HG02970 (cell line): ENCODE measurements at regions not wholly inside any gene's neighbourhood (a gene's known extent, or its start where the extent isn't known, plus 50 kb on each side); places are given as distances from the start of the nearest gene placed in this dataset.

Source experiments
- ATAC-seq: cut with Tn5 transposase; IDR thresholded peaks from one replicate; pipeline ENCODE4 v1.9.1; 2021; ENCODE audit warnings: mild to moderate bottlenecking, moderate library complexity, moderate number of reproducible peaks; ENCODE audit not compliant: unreplicated experiment, low FRiP score

- ATAC-seq: no peak
Measured at GRCh38 chr1:98428864-98429263, 232.7 kb upstream of the SNX7 start.

GRCh38 chr1:98427664-98428063 lies 233.9 kb upstream of the SNX7 start:
- no peak for ATAC-seq

DNA sequence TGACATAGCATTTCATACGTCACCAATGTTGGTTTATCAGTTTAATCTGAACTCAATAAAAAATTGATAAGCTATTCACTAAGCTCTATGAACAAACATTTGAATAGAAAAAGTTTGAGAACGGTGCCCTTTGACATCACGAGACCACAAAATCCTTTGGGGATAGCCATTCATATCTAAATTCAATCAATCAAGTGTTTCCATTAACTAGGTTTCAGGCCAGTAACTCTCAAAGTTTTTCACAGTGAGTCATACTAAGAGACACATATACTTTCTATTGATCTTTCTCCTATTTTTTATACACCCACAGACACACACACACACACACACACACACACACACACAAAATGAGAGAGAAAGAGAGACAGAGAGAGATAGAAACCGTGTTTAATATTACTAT lies 235.4 kb upstream of the SNX7 start:
- no peak for ATAC-seq

GRCh38 chr1:98422816-98423215 lies 238.7 kb upstream of the SNX7 start:
- no peak for ATAC-seq

- no peak for ATAC-seq
Measured at GRCh38 chr1:98421085-98421435, 240.5 kb upstream of the SNX7 start.

GRCh38 chr1:98420376-98421084 lies 241.0 kb upstream of the SNX7 start:
- ATAC-seq: no peak

- ATAC-seq: no peak
Measured at GRCh38 chr1:98417820-98418219, 243.7 kb upstream of the SNX7 start.

GRCh38 chr1:98410082-98410481 lies 251.4 kb upstream of the SNX7 start:
- ATAC-seq: no peak

DNA sequence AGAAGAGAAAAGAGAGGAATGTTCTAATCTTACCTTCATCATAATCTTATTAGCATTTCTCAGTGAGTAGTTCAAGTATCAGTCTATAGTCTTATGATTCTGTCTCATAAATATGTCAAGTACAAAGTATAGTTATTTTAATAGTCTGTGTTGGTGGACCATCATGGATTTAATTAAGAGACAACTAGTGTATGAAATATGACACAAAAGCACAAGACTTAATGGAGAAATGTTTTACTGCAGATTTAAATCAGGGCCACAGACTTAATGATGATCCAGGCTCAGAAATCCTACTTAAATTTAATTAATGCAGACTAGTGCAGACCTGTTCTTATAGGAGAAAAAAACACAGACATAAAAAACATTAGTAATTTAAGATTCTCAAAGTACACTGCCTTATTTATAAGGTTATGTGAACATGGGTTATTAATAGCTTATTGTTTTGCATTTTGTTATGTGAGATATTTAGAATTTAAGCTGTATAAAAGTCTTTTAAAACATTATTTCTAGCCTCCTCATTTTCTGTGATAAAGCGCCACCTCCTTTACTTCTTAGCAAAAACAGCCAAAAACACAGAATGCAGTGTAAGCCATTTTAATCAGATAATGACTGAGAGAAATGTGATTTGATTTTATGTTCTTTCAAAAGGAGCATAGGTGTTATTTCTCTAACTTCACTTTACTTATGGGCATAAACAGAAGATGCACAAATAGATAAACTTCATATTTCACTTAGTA lies 255.0 kb upstream of the SNX7 start:
- ATAC-seq: no peak

GRCh38 chr1:98405581-98406074 lies 255.9 kb upstream of the SNX7 start:
- ATAC-seq: no peak

DNA sequence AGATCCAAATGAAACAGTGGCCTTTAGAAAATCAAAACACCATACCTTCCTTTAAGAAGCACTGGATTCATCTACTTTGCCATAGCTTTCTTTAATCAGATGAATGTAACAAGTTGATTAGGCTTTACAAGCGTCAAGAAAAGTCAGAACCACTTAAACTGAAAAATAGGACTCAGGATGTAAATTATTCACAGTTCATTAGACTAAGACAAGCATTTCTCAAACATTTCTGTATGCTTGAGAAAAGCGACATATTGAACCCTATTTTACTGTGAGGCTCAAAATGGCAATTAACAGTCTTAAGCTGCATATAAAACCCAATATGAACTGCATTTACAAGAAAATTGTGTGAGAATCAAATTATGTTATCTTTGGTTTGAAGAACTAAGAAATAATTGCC lies 256.7 kb upstream of the SNX7 start:
- ATAC-seq: no peak

DNA sequence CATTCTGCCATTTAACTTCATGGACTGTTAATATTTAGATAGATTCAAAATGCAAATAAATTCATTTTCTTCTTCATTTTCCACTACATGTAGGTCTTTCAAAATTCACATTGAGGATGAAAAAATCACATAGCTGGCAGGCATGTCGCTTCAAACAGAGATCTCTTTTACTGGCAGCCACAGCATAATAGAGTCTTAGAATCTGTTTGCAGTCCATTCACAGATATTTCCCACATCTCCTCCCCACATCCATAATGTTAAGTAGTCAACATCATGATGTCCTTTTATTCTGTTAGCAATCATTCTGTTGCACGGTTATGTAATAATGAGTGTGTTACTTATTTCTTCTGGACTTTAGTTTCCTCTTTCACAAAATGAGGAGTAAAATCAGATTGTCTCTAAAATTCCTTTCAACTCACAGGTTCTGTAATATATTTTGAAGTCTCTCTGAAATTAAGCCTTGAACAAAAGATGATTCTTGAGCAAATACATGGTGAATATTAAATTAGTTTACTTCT lies 257.5 kb upstream of the SNX7 start:
- ATAC-seq: no peak

DNA sequence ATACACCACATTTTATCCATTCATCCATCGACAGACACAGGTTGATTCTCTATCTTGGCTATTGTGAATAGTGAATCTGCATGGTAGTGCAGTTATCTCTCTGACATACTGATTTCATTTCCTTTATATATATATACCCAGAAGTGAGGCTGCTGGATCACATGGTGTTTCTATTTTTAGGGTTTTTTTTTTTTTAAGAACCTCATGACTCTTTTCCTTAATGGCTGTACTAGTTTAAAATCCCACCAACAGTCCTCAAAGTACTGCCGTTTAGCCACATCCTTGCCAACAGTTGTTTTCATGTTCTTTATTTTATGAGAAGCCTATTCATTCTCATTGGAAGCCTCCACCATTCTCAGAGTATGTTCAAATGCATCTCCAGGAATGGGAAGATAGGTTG lies 258.7 kb upstream of the SNX7 start:
- no peak for ATAC-seq

GRCh38 chr1:98400446-98400845 lies 261.1 kb upstream of the SNX7 start:
- no peak for ATAC-seq

DNA sequence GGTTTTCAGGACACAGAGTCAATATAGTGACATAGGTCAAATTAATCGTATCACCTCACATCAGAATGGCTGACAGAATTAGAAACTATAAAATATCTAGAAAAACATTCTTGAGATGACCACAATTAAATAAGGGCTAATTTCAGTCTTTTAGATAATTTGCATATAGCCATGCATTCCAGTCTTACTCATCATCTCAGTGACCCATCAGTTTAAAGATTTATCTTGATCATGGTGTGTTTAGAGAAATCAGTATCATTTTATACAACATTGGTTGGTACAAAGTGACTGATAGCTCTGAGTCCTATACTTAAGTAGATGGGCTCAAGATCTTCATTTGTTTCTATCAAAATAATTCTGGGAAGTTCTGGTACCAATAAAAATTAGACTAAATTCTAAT lies 262.3 kb upstream of the SNX7 start:
- no peak for ATAC-seq

- no peak for ATAC-seq
Measured at GRCh38 chr1:98398649-98399048, 262.9 kb upstream of the SNX7 start.

GRCh38 chr1:98398092-98398491 lies 263.4 kb upstream of the SNX7 start:
- no peak for ATAC-seq

DNA sequence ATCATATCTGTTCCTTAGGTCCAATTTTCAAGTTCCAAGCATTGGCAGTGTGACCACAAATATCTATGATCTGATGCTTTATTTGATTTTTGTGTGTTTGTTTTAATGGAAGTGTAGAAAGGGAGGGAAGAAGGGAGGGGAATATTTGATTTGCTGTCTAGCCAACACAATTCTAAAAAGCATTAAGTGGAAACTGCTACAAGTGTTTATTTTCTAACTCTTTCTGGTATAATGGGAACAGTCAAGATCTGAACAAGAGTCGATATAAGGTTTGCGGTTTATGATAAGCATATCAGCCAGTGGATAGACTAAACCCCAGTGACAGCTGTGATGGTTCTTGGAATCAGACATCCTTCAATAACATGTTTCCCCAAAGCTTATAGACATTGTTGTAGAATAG lies 267.8 kb upstream of the SNX7 start:
- ATAC-seq: no peak

GRCh38 chr1:98391175-98391574 lies 270.3 kb upstream of the SNX7 start:
- ATAC-seq: no peak

GRCh38 chr1:98389809-98390208 lies 271.7 kb upstream of the SNX7 start:
- ATAC-seq: no peak

DNA sequence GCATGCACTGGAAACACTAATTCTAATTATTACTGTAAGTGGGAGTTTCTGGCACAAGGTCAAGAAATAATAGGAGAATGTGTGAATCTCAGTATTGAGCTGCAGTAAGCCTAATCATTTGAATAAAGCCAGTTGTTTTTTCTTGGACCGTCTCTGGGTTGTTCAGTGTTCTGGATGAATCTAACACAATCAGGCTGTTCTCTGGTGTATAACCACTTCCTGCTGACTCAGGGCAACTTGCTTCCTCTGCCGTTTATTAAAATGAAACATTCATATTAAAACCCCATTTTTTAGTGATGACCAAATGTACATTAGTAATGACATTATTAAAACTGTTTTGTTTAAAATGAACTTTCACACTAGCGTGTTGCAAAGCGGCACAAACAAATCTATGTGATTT lies 273.1 kb upstream of the SNX7 start:
- ATAC-seq: no peak

- ATAC-seq: no peak
Measured at GRCh38 chr1:98387701-98388100, 273.8 kb upstream of the SNX7 start.
